ENCODE measurements at regions not wholly inside any gene's neighbourhood (a gene's known extent, or its start where the extent isn't known, plus 50 kb on each side); places are given as distances from the start of the nearest gene placed in this dataset.

GRCh38 chr10:46235705-46236545, 50.9 kb upstream of the ANTXRL start:
- H3K27ac ChIP-seq (ENCODE audit: insufficient read depth, low read depth, low read length, poor library complexity, severe bottlenecking) = no peak overlapping the region
- 85% methylated on average over 5 of the region's 5 CpGs for WGBS, 2 experiments
- H3K27me3 ChIP-seq (ENCODE audit: control insufficient read depth, insufficient read depth, low read length, poor library complexity, severe bottlenecking) = no peaks in the 10 kb centered on the region
- H3K4me1 ChIP-seq (ENCODE audit: control insufficient read depth, insufficient read depth, low read length) = no peaks in the 10 kb centered on the region
- H3K4me3 ChIP-seq (ENCODE audit: insufficient read depth, low read depth, low read length) = no peak overlapping the region
- no peaks in the 10 kb centered on the region for H3K9me3 ChIP-seq (ENCODE audit: control insufficient read depth, low read length)
- no peaks in the 10 kb centered on the region for H3K36me3 ChIP-seq (ENCODE audit: control insufficient read depth, insufficient read depth, low read length)

GRCh38 chr10:46236546-46236887, 50.3 kb upstream of the ANTXRL start:
- no peaks in the 10 kb centered on the region for H3K36me3 ChIP-seq (ENCODE audit: control insufficient read depth, insufficient read depth, low read length)
- H3K27ac ChIP-seq (ENCODE audit: insufficient read depth, low read depth, low read length, poor library complexity, severe bottlenecking) = no peak overlapping the region
- WGBS, 2 experiments = 85 to 86% methylated on average over 2 of the region's 2 CpGs
- no peaks in the 10 kb centered on the region for H3K9me3 ChIP-seq (ENCODE audit: control insufficient read depth, low read length)
- H3K27me3 ChIP-seq (ENCODE audit: control insufficient read depth, insufficient read depth, low read length, poor library complexity, severe bottlenecking) = no peaks in the 10 kb centered on the region
- no peaks in the 10 kb centered on the region for H3K4me1 ChIP-seq (ENCODE audit: control insufficient read depth, insufficient read depth, low read length)
- no peak overlapping the region for H3K4me3 ChIP-seq (ENCODE audit: insufficient read depth, low read depth, low read length)

GRCh38 chr10:46236941-46237681, 49.7 kb upstream of the ANTXRL start:
- Histone ChIP-seq H3K9me3 (ENCODE audit: control insufficient read depth, low read length) (no peaks in the 10 kb centered on the region), H3K27me3 (ENCODE audit: control insufficient read depth, insufficient read depth, low read length, poor library complexity, severe bottlenecking) (no peaks in the 10 kb centered on the region), H3K27ac (ENCODE audit: insufficient read depth, low read depth, low read length, poor library complexity, severe bottlenecking) (no peak overlapping the region), H3K36me3 (ENCODE audit: control insufficient read depth, insufficient read depth, low read length) (no peaks in the 10 kb centered on the region), H3K4me1 (ENCODE audit: control insufficient read depth, insufficient read depth, low read length) (no peaks in the 10 kb centered on the region), H3K4me3 (ENCODE audit: insufficient read depth, low read depth, low read length) (no peak overlapping the region)
- WGBS, 2 experiments = 82% methylated on average over 5 of the region's 5 CpGs

Measured in ectodermal cell (in vitro differentiated cells).